NCI-H748 (cell line): ENCODE measurements at regions not wholly inside any gene's neighbourhood (a gene's known extent, or its start where the extent isn't known, plus 50 kb on each side); places are given as distances from the start of the nearest gene placed in this dataset.
"Not testable (repeated sequence)": the region's sequence is repeated elsewhere in the genome, so short reads cannot be mapped to it uniquely, and the experiment has no call there.

ENCODE experiments used
- DNase-seq: peaks from one replicate; lab custom pipeline; 2025; ENCODE audit not compliant: unreplicated experiment; lab: John Stamatoyannopoulos, UW

- no peak for DNase-seq
Measured at GRCh38 chr3:11898611-11899325, 52.1 kb upstream of the TAMM41 start.

GRCh38 chr3:11899389-11899788 is 52.7 kb upstream of the TAMM41 start:
- not testable (repeated sequence) for DNase-seq

GRCh38 chr3:11899826-11900225 is 53.1 kb upstream of the TAMM41 start:
- no peak for DNase-seq

GRCh38 chr3:11900824-11901223 is 54.1 kb upstream of the TAMM41 start:
- no peak for DNase-seq

- DNase-seq: no peak
Measured at GRCh38 chr3:11901286-11901875, 54.7 kb upstream of the TAMM41 start.

- no peak for DNase-seq
Measured at GRCh38 chr3:11903047-11903446, 56.4 kb upstream of the TAMM41 start.

GRCh38 chr3:11903447-11903846 is 56.8 kb upstream of the TAMM41 start:
- DNase-seq: no peak

GRCh38 chr3:11904157-11904556 is 57.5 kb upstream of the TAMM41 start:
- no peak for DNase-seq

- no peak for DNase-seq
Measured at GRCh38 chr3:11906407-11906806, 59.7 kb upstream of the TAMM41 start.

GRCh38 chr3:11907667-11908660 is 61.3 kb upstream of the TAMM41 start:
- DNase-seq: no peak

- DNase-seq: no peak
Measured at GRCh38 chr3:11908981-11909698, 62.5 kb upstream of the TAMM41 start.

GRCh38 chr3:11909726-11910125 is 63.0 kb upstream of the TAMM41 start:
- no peak for DNase-seq

- DNase-seq: not testable (repeated sequence)
Measured at GRCh38 chr3:11910216-11910930, 63.7 kb upstream of the TAMM41 start.

GRCh38 chr3:11910971-11911531 is 64.4 kb upstream of the TAMM41 start:
- no peak for DNase-seq

- DNase-seq: not testable (repeated sequence)
Measured at GRCh38 chr3:11911887-11912286, 65.2 kb upstream of the TAMM41 start.

- no peak for DNase-seq
Measured at GRCh38 chr3:11913316-11913715, 66.6 kb upstream of the TAMM41 start.

- DNase-seq: no peak
Measured at GRCh38 chr3:11914041-11914440, 67.4 kb upstream of the TAMM41 start.

GRCh38 chr3:11914651-11915050 is 68.0 kb upstream of the TAMM41 start:
- DNase-seq: no peak

- no peak for DNase-seq
Measured at GRCh38 chr3:11915621-11916424, 69.1 kb upstream of the TAMM41 start.
